HG02885 (cell line): ENCODE measurements at regions not wholly inside any gene's neighbourhood (a gene's known extent, or its start where the extent isn't known, plus 50 kb on each side); places are given as distances from the start of the nearest gene placed in this dataset.
"Not testable (repeated sequence)": the region's sequence is repeated elsewhere in the genome, so short reads cannot be mapped to it uniquely, and the experiment has no call there.

Experiments
- ATAC-seq: cut with Tn5 transposase; IDR thresholded peaks from one replicate; pipeline ENCODE4 v1.9.1; 2021; ENCODE audit warnings: mild to moderate bottlenecking; ENCODE audit not compliant: unreplicated experiment, poor library complexity

DNA sequence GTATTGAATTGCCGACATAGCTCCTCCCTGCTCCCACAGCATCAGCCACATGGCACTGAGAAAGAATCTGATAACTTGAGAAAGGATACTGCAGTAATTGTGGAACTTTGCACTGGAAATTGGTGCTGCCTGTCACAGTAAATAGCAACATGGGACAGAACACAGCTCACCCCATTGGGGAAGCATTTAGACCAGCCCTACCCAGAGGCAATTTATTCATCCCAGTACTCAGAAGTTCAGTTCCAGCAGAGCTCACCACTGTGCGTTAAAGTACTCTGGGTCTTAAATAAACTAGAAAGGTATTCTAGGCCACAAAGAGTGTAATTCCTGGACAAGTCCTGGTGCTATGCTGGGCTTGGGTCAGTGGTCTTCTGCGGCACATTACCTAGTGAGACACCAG, 347.1 kb downstream of the PYDC2 start:
- ATAC-seq: no peak

DNA sequence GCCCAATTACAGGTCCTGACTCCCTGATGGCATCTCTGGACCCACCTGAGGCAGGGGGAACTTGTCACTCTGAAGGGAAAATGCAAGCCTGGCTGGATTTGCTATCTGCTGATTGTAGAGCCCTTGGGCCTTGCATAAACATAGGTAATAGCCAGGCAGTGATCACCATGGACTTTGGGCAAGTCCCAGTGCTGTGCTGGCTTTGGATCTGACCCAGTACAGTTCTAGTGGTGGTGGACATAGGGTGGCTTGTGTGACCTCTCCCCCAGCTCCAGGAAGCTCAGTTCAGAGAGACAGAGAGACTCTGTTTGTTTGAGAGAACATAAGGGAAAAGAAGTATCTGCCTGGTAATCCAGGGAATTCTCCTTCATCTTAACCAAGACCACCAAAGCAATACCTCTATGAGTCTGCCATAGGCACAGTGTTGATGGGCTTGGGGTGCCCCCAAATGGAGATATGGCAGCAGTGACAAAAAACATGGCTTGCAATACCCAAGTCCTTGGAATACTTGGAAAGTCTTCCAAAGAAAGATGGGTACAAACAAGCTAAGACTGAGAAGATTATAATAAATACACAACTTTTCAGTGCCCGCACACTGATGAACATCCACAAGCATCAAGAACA, 348.5 kb downstream of the PYDC2 start:
- no peak for ATAC-seq

DNA sequence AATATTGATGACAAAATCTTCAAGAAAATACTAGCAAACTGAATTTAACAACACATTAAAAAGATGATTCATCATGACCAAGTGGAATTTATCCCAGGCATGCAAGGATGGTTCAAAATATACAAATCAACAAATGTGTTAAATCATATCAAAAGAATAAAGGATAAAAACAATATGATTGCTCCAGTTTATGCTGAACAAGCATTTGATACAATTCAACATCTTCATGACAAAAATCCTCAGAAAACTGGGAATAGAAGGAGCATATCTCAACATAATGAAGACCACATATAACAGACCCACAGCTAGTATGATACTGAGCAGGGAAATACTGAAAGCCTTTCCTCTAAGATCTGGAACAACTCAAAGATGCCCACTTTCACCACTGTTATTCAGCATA, 352.3 kb downstream of the PYDC2 start:
- no peak for ATAC-seq

DNA sequence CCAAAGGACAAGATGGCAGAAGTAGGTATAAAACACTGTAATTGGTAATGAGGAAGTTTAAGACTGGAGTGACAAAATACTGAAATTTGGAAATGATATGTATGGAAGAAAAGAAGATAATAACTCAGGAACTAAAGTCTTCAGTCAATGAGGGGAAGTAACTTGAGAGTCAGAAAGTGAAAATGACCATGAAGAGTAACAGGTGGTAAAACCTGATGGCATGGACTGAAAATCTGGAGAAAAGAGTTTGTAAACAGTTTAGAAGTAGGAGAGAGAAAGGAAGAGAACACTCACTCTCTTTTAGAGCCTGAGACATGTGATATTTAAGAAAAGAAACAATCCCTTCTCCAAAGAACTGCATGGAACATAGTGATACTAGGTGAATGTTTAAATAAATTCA, 387.9 kb downstream of the PYDC2 start:
- no peak for ATAC-seq

DNA sequence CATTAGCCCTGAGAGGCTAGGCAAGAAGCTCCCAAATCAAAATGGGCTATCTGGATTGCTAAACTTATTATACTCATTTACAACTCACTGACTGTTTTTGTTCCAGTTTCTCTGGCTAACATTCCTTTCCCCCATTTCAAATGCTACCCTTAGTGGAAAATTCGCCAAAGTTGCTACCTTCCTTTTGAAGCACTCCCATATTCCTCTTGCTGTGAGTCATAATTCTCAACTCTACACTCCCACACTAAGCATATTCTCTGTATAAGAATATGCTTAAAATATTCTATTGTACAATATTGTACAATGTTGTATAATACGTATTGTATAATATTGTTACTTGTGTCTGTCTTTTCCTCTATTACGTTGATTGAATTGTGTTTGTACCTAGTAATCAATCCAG, 398.6 kb downstream of the PYDC2 start:
- no peak for ATAC-seq

DNA sequence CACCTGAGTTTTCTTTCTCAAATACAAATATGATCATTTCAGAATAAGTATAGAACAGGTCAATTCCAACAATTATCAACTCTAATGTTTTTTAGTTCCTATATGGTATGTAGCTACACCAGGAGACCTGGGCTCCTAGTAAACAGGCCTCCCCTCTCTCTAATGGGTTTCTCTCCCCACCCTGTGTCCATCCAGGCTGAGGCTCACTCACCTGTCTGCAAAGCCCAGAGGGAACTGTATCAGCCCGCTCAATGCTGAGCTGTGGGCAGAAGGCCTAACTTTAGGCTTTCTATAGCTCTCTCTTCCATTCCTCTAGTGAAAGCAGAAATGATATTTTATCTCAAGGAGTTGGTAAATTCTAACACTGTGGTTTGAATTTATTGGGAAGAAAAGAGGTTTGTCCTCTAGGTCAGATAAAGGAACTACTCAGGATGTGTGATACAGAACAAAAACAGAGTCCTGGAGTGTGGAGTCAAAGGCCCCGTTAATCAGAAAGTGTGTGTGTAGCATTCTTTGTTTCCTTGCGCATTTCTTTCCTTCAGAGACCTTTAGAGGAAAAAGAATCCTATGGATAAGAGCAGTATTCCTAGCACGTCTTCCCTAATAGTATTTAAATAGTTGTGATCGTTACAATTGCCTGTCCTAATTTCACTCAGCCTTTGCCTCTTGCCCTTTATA, 408.9 kb downstream of the PYDC2 start:
- ATAC-seq: no peak

DNA sequence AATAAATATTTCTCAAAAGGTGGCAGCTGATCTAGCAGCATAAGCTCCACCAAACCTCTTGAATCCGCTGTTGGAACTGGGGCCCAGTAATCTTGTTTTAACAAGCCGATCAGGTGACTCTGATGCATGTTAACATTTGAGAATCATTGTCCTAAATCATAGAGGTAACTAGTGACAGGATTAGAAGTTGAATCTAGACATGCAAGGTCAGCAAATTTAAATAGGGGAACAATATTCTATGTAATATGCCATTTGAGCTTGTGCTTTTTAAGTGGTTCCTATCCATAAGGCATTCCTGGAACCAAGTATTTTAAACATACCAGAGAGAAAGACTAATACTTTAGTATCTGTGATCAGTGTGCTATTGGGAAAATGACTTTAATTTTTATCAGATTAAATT, 412.8 kb downstream of the PYDC2 start:
- no peak for ATAC-seq

DNA sequence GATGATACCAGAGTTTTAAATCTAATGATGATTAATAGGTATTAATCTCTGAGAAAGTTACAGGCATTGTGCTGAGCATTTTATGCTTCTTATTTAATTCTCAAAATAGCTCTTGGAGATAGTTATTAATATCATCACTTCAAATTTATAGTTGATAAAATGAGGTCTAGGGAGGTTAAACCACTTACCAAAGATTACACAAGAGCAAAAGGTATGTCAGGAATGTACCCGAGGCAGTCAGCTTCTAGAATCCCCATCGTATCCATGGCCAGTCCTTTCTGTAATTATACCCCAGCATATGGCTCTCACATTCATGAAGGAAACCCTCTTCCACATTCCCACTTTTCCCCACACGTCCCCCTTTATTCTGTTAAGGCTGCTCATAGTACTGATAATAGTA, 421.3 kb downstream of the PYDC2 start:
- ATAC-seq: no peak

DNA sequence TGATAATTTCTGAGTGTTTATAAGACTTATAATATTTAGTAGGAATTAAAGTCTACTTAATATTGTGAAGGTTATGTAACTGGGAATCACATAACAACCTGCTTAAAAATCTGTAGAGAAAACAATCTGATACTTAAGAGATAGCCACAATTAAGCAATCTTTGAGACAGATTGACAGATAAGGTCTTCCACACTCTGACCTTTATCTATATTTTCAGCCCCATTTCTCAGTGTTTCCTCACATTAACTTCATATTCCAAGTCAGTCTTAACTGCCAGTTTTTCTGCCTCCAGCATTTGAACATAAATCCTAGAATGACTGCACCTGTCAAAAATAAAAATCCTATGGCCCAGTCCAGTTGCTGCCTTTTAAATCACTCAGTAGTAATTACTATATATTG, 423.2 kb downstream of the PYDC2 start:
- no peak for ATAC-seq

DNA sequence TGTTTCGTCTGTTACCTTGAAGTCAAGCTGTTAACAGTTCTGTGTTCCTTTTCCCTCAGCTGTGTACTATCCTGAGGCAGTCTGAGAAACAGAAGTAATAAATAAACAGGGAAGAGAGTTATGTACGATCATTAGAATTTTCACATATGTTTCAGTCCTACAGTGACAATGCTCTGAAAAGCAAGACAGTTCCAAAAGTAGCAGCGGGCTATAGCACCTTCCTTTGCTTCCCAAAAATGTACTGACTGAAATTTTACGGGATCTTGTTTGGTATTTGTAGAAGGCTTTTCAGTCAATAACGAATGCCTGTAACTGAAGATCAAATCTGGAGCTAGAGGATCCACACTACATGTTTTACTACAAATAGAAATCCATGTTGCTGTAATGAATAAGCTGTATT, 428.1 kb downstream of the PYDC2 start:
- ATAC-seq: no peak

DNA sequence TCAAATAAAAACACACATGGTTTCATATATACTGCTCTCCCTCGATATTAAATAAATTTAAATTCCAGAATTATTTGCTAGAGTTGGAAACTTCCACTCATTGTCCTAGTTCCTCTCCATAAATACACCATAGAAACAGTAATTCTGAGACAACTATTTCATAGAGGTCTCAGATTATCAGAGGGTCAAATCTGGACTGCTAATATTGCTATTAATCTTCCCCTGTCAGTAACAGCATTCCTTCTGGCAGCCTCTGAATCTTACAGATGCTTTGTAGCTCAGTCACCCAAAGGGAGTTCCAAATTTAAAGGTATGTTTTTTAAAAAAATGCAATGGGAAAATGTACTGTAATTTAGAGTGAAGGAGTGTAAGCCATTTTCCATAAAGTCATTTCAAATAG, 428.8 kb downstream of the PYDC2 start:
- no peak for ATAC-seq

DNA sequence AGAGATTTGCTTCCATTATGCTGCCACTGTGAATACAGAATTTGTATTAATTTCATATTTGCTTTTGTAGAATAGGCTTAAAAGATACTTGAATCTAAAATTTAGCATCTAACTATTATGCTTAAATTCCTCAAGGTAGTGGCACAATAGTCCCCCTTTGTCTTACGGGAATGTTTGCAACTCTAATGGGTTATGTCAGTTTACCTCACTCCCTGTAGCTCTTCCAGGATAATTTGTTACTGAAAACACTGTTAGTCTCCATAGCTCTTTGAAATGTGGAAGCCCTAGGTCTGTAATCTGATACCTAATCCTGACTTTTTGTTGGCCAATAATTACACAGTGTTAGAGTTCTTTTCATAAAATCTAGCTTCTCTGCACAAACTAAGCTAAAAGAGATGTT, 433.4 kb downstream of the PYDC2 start:
- no peak for ATAC-seq

DNA sequence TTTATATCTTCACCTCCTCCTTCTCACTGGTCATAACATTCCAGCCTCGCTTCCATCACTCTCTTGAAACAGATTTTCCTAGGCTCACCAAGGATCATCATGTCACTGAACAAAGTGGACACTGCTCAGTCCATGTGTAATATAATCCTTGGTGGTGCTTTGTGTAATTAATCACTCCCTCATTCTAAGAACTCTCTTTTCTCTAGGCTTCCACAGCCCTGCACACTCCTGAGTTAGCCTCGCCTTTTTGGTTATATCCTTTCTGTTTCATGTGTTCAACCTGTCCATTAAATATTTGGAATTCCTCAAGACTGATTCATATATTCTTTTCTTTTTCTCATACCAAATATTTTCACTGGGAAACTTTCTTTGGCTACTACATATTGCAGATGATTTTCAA, 440.8 kb downstream of the PYDC2 start:
- no peak for ATAC-seq

DNA sequence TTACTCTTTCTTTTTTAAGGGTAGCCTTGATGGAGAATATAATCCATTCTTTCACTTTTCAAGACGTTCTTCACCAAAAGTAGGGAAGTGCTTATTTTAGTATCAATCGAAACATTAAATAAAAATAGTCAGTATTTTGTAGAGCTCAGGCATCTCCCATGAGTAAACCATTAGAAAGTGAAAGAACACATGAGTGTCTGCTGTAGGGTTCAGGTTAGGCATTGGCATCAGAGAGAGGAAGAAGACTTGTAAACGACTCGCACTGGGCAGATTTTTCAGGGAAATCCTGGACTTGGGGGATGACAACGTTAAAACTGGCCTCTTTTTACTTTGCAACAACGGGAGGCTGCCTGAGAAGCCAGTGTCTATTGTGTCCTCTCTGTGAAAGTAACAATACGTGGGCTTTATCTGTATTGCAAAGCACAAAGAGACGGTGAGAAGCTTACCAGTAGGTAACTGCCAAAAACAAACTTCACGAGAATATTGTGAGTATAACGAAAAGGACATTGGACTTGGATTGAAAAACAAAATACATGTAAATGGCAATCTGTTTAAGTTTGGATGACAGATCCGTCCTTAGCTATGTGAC, 451.7 kb downstream of the PYDC2 start:
- ATAC-seq: no peak

DNA sequence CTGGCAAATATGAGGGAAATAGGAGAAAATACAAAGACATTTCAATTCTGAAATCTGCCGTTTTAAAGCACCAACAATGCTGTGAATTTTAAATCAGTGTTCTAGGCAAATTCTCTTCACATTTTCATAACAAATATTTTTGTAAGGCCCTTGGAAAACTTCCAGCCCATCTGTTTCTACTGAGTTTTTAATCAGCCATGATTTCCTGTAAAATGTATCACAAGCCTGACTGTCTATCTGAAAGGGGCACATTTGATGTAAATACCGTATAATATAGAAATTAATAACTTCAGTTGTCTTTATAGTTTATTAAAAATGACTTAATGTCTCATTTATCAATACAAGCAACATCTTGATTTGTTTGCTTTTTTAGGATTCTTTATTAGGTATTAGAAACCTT, 454.7 kb downstream of the PYDC2 start:
- no peak for ATAC-seq

DNA sequence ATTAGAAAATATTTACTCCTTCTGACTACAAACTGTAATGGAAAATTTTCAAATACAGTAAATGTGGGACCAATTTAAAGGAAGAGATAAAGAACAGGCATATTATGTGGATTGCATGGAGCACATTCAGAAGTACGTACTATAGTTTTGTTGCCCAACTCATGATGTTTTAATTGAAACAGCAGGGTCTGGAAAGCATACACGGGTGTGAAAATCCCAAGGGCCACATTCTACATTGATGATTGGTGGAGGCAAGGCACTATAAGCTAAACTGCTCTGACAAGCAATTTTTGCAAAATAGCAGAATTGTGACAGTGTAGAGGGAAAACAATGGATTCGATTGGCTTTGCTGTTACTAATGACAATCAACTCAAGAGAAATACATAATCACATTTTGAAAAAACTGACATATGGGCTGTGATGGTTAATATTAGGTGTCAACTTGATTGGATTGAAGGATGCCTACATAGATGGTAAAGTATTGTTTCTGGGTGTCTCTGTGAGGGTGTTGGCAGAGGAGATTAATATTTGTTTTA, 458.6 kb downstream of the PYDC2 start:
- ATAC-seq: no peak

DNA sequence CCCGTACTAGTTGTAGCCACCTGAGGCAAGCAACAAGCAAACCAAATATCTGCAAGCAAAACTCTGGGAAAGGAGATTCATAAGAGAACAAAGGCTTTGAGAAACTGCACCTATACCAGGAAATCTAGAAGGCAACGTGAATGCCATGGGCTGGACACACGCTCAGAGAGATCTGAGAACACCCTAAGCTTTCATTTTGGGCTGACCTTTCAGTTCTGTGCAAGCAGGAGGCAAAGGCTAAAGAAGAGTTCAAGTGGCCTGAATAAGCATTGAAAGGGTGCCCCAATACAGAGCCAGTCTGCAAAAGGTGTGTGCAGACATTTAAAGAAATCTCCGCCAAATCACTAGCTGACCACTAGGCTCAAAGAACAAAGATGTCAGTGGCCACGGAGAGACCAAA, 461.6 kb downstream of the PYDC2 start:
- no peak for ATAC-seq

DNA sequence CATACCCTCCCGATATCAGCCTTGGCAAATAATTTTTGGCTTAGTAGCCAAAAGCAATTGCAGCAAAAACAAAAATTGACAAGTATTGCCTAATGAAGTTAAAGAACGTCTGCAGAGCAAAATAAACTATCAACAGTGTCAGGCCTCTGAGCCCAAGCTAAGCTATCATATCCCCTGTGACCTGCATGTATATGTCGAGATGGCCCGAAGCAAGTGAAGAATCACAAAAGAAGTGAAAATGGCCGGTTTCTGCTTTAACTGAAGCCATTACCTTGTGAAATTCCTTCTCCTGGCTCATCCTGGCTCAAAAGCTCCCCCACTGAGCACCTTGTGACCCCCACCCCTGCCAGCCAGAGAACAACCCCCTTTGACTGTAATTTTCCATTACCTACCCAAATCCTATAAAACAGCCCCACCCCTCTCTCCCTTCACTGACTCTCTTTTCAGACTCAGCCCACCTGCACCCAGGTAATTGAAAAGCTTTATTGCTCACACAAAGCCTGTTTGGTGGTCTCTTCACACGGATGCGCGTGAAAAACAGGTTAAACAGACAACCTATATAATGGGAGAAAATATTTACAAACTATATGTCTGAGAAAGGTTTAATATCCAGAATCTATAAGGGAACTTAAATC, 466.3 kb downstream of the PYDC2 start:
- not testable (repeated sequence) for ATAC-seq

DNA sequence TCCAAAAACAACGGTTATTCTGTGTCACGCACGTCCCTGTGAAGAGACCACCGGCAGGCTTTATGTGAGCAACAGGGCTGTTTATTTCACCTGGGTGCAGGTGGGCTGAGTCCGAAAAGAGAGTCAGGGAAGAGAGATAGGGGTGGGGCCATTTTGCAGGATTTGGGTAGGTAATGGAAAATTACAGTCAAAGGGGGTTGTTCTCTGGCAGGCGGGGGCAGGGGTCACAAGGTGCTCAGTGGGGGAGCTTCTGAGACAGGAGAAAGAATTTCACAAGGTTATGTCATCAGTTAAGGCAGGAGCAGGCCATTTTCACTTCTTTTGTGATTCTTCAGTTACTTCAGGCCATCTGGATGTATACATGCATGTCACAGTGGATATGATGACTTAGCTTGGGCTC, 467.0 kb downstream of the PYDC2 start:
- not testable (repeated sequence) for ATAC-seq

DNA sequence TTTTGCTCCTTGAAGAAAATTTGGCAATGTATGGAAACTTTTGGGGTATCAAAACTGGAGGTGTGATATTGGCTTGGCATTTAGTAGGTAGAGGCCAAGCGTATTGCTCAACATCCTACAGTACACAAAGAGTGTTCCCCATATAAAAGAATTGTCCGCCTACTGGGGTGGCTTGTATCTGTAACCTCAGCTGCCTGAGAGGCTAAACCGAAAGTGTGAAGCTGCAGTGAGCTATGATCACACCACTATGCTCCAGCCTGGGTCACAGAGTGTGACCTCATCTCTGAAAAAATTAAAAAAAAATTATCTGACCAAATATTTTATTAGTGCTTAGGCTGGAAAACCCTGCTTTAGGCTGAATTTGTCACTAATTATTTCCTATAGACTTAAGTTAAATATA, 483.9 kb downstream of the PYDC2 start:
- no peak for ATAC-seq

DNA sequence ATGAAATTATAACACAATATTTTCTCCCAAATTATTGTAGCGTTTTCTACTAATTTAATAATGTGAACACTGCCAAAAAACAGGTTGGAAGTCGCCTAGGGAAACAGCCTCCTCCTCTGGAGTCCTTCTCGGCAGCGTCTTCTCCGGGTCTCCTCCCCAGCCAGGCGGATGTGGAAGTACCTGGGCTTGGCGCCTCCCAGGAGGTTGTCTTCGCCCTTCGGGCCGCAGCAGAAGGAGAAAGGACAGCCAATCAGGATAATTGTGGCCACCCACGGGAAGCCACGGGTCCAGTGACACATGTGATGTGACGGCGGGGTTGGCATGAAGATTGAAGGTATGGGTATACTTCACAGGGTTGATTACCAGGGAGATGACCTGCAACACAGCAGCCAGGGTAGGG, 491.2 kb downstream of the PYDC2 start:
- no peak for ATAC-seq
